NCI-H1930 (cell line): ENCODE measurements at regions not wholly inside any gene's neighbourhood (a gene's known extent, or its start where the extent isn't known, plus 50 kb on each side); places are given as distances from the start of the nearest gene placed in this dataset.

Source experiments
- DNase-seq, 2 experiments: peaks; one replicate each; lab custom pipeline; 2025; lab: John Stamatoyannopoulos, UW

GRCh38 chr2:71277536-71278103 is 50.7 kb upstream of the PAIP2B start:
- peak in 1 of 2 experiments; percentile 11 for DNase-seq

- no peak for DNase-seq
These were observed 50.2 kb upstream of the PAIP2B start for GRCh38 chr2:71277147-71277475.

- peak; percentile 82 to 92 for DNase-seq
These were observed 49.6 kb upstream of the PAIP2B start for GRCh38 chr2:71276311-71277146.
